ENCODE measurements at regions not wholly inside any gene's neighbourhood (a gene's known extent, or its start where the extent isn't known, plus 50 kb on each side); places are given as distances from the start of the nearest gene placed in this dataset.

DNA sequence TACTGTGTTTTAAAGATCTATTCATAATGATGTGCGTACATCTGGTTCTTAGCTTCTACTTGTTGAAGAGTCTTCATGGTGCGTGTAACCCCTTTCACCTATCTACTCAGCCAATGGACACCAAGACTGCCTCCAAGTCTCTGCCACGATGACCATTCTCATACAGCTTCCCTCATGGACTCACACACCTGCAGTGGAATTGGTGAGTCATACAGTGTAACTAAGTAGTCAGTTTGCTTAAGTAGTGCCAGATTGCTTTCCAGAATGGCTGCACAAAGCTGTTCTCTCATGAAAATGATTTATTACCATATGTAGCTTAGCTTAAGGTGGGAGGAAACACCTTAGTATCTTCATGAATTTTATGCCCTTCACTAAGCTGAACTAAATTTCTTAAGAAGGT, 112.3 kb downstream of the AKAP11 start:
- Histone ChIP-seq H3K27me3 (no peaks in the 10 kb centered on the region), H3K4me3 (no peak overlapping the region), H3K4me1 (no peaks in the 10 kb centered on the region), H3K27ac (no peak overlapping the region), H3K36me3 (replicated peaks in 1 of 2; ENCODE audit: insufficient read depth in 1 of 2, low read depth in 2 of 2) (no peaks in the 10 kb centered on the region), H3K9me3 (no peaks in the 10 kb centered on the region)
- intact Hi-C loops (cut with DNase I), result no loop called here
- ATAC-seq (no peak), DNase-seq (no peak)
- WGBS, 2 donors, result 70 to 78% methylated on average over 3 of the region's 3 CpGs
- no peak for TF ChIP-seq POLR2A (IDR thresholded peaks at IDR 0.05)

GRCh38 chr13:42388326-42388725, 116.4 kb downstream of the AKAP11 start:
- H3K4me1 ChIP-seq, result no peaks in the 10 kb centered on the region
- H3K36me3 ChIP-seq (replicated peaks in 1 of 2; ENCODE audit: insufficient read depth in 1 of 2, low read depth in 2 of 2), result no peaks in the 10 kb centered on the region
- H3K4me3 ChIP-seq, result no peak overlapping the region
- 61 to 73% methylated on average over 2 of the region's 2 CpGs for WGBS, 2 donors
- TF ChIP-seq POLR2A (IDR thresholded peaks at IDR 0.05), result no peak
- TF ChIP-seq, protein P1, sequence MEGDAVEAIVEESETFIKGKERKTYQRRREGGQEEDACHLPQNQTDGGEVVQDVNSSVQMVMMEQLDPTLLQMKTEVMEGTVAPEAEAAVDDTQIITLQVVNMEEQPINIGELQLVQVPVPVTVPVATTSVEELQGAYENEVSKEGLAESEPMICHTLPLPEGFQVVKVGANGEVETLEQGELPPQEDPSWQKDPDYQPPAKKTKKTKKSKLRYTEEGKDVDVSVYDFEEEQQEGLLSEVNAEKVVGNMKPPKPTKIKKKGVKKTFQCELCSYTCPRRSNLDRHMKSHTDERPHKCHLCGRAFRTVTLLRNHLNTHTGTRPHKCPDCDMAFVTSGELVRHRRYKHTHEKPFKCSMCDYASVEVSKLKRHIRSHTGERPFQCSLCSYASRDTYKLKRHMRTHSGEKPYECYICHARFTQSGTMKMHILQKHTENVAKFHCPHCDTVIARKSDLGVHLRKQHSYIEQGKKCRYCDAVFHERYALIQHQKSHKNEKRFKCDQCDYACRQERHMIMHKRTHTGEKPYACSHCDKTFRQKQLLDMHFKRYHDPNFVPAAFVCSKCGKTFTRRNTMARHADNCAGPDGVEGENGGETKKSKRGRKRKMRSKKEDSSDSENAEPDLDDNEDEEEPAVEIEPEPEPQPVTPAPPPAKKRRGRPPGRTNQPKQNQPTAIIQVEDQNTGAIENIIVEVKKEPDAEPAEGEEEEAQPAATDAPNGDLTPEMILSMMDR (IDR thresholded peaks at IDR 0.05), result no peak
- no peaks in the 10 kb centered on the region for H3K27me3 ChIP-seq
- H3K27ac ChIP-seq, result no peak overlapping the region
- intact Hi-C loops (cut with DNase I), result no loop called here
- DNase-seq (no peak), ATAC-seq (no peak)
- no peaks in the 10 kb centered on the region for H3K9me3 ChIP-seq

GRCh38 chr13:42389041-42389440, 117.1 kb downstream of the AKAP11 start:
- H3K27ac ChIP-seq, result no peak overlapping the region
- H3K27me3 ChIP-seq, result no peaks in the 10 kb centered on the region
- intact Hi-C loops (cut with DNase I), result no loop called here
- H3K9me3 ChIP-seq, result no peaks in the 10 kb centered on the region
- no peak for ATAC-seq
- H3K4me3 ChIP-seq, result no peak overlapping the region
- H3K36me3 ChIP-seq (replicated peaks in 1 of 2; ENCODE audit: insufficient read depth in 1 of 2, low read depth in 2 of 2), result no peaks in the 10 kb centered on the region
- TF ChIP-seq POLR2A (IDR thresholded peaks at IDR 0.05), result no peak
- TF ChIP-seq, protein P1 (IDR thresholded peaks at IDR 0.05), result no peak
- H3K4me1 ChIP-seq, result no peaks in the 10 kb centered on the region
- DNase-seq, result no peak

- intact Hi-C loops (cut with DNase I), result no loop called here
Measured at GRCh38 chr13:42392180-42392579, 120.2 kb downstream of the AKAP11 start.

DNA sequence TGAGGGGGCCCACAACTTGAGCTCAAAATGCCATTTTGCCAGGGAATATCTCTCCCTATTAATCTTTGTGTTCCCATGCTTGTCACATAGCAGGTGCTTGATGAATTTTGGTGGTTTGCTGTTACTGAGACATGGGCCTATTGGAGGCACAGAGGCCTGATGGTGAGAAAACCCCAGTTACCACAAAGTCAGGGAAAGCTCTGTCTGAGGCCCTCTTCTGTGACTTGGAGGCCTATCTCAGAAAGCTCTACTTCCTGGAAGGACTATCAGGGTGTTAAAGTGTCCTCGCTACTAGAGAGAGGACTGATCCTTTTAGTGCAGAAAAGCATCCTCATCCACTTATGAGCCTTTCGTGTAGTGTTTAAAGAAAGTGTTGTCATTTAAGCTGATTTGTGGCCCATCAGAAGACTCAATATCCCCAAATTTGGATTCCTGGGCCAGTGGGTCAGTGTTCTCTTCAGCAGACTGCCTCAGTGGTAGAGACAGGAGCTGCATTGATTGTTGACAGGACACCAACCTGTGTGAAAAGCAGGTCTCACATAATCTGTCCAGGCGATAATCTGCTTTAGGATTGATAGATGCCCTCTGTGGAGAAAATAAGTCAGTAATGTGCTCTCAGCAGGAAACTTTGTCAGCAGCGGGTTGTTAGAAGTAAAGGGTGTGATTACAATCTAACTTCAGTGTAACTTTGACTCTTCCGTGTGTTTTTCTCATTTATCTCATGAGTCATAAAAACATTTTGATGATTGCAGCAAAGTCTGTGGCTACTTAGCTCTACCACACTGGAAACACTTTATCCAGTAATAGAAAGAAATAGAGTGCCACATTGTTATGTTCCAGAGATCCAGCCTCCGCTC, 121.0 kb downstream of the AKAP11 start:
- no peaks in the 10 kb centered on the region for H3K4me1 ChIP-seq
- 81 to 85% methylated on average over 6 of the region's 6 CpGs for WGBS, 2 donors
- no peaks in the 10 kb centered on the region for H3K36me3 ChIP-seq (replicated peaks in 1 of 2; ENCODE audit: insufficient read depth in 1 of 2, low read depth in 2 of 2)
- TF ChIP-seq POLR2A (IDR thresholded peaks at IDR 0.05), result no peak
- TF ChIP-seq, protein P1 (IDR thresholded peaks at IDR 0.05), result no peak
- ATAC-seq (peak; percentile 33), DNase-seq (no peak)
- H3K9me3 ChIP-seq, result no peaks in the 10 kb centered on the region
- H3K4me3 ChIP-seq, result no peak overlapping the region
- intact Hi-C loops (cut with DNase I), result no loop called here
- no peak overlapping the region for H3K27ac ChIP-seq
- no peaks in the 10 kb centered on the region for H3K27me3 ChIP-seq

More at GRCh38 chr13:42392180-42392579, 120.2 kb downstream of the AKAP11 start:
- ATAC-seq (no peak), DNase-seq (no peak)
- Histone ChIP-seq H3K4me3 (no peak overlapping the region), H3K4me1 (no peaks in the 10 kb centered on the region), H3K36me3 (replicated peaks in 1 of 2; ENCODE audit: insufficient read depth in 1 of 2, low read depth in 2 of 2) (no peaks in the 10 kb centered on the region), H3K9me3 (no peaks in the 10 kb centered on the region), H3K27ac (no peak overlapping the region), H3K27me3 (no peaks in the 10 kb centered on the region)
- WGBS, 2 donors, result 43 to 67% methylated on average over 1 of the region's 1 CpG
- TF ChIP-seq, protein P1 (IDR thresholded peaks at IDR 0.05), result no peak
- no peak for TF ChIP-seq POLR2A (IDR thresholded peaks at IDR 0.05)
